ENCODE measurements at regions not wholly inside any gene's neighbourhood (a gene's known extent, or its start where the extent isn't known, plus 50 kb on each side); places are given as distances from the start of the nearest gene placed in this dataset.
"Not testable (repeated sequence)": the region's sequence is repeated elsewhere in the genome, so short reads cannot be mapped to it uniquely, and the experiment has no call there.

DNA sequence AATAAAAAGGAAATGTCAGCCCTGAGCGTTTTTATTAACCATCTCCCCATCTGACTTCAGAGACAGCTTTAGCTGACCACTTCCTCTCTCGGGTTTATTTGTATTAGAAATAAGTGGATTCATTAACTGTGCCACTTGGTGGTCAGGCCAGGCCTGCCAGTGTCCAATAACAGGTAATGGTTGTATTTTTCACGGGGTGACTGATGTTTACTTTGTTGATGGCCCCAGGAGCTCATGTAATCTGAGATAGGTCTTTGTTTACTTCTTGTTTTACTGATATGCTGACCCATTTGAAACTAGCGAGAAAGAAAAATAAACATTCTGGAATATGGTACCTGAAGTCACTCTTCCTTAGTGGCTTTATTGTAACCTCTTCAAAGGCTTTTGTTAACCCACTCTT lies 504.3 kb upstream of the SLC35B3 start:
- TF ChIP-seq, protein P1, sequence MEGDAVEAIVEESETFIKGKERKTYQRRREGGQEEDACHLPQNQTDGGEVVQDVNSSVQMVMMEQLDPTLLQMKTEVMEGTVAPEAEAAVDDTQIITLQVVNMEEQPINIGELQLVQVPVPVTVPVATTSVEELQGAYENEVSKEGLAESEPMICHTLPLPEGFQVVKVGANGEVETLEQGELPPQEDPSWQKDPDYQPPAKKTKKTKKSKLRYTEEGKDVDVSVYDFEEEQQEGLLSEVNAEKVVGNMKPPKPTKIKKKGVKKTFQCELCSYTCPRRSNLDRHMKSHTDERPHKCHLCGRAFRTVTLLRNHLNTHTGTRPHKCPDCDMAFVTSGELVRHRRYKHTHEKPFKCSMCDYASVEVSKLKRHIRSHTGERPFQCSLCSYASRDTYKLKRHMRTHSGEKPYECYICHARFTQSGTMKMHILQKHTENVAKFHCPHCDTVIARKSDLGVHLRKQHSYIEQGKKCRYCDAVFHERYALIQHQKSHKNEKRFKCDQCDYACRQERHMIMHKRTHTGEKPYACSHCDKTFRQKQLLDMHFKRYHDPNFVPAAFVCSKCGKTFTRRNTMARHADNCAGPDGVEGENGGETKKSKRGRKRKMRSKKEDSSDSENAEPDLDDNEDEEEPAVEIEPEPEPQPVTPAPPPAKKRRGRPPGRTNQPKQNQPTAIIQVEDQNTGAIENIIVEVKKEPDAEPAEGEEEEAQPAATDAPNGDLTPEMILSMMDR (IDR thresholded peaks at IDR 0.05; ENCODE audit: low read depth, low read length), result no peak
- Histone ChIP-seq H3K9me3 (ENCODE audit: control insufficient read depth, insufficient read depth, low read length) (no peaks in the 10 kb centered on the region), H3K27ac (ENCODE audit: low read depth, low read length) (no peak overlapping the region), H3K27me3 (ENCODE audit: control insufficient read depth, insufficient read depth, low read length) (no peaks in the 10 kb centered on the region), H3K4me3 (ENCODE audit: low read depth, low read length) (no peak overlapping the region)
- POLR2A ChIA-PET, result no interaction called here
- DNase-seq (ENCODE audit: low read depth, low spot score), result no peak
- CTCF ChIA-PET, result no interaction called here

DNA sequence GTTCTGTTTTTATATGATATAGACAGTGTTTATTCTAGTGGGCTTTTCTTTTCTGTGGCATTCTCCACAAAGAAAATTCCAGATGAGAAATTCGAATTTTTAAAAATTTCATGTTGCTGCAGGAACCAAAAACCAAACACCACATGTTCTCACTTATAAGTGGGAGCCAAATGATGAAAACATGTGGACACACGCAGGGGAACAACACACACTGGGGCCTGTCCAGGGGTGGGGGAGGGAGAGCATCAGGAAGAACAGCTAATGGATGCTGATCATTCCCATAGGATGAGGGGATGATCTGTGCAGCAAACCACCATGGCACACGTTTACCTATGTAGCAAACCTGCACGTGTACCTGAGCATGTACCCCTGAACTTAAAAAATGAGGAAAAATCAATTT lies 499.0 kb upstream of the SLC35B3 start:
- Histone ChIP-seq H3K27me3 (ENCODE audit: control insufficient read depth, insufficient read depth, low read length) (no peaks in the 10 kb centered on the region), H3K9me3 (ENCODE audit: control insufficient read depth, insufficient read depth, low read length) (no peaks in the 10 kb centered on the region; the same call in 1 of the 2 replicates), H3K27ac (ENCODE audit: low read depth, low read length) (no peak overlapping the region), H3K4me3 (ENCODE audit: low read depth, low read length) (no peak overlapping the region)
- TF ChIP-seq, protein P1 (IDR thresholded peaks at IDR 0.05; ENCODE audit: low read depth, low read length), result no peak
- no peak for DNase-seq (ENCODE audit: low read depth, low spot score)
- ChIA-PET CTCF (interaction anchor here (1.0 kb wide), 1 partner anchor 1501 kb away, joined by 3 read pairs; no protein-coding TSS in a partner anchor), POLR2A (no interaction called here)

DNA sequence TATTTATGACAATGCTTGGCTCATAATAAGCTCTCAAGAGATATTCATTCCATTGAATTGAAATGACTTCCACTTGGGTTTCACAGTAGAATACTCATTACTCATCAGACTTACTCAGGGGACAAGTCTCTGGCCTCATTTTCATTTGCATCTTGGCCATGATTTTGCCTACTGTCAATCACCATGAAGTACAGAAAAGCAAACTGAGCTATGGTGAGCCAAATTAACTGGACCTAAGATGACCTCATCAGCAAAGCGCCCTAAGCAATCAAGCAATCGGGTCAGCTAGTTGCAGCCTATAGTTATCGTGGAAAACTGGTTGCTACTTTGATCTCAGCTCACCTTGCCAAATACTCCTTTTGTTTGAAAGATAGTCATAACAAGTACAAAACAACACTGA lies 494.7 kb upstream of the SLC35B3 start:
- DNase-seq (ENCODE audit: low read depth, low spot score), result no peak
- Histone ChIP-seq H3K9me3 (ENCODE audit: control insufficient read depth, insufficient read depth, low read length) (peaks cover 4% of the 10 kb centered on the region; the same call in 1 of the 2 replicates), H3K4me3 (ENCODE audit: low read depth, low read length) (no peak overlapping the region), H3K27me3 (ENCODE audit: control insufficient read depth, insufficient read depth, low read length) (no peaks in the 10 kb centered on the region), H3K27ac (ENCODE audit: low read depth, low read length) (no peak overlapping the region)
- CTCF ChIA-PET, result interaction anchor here (0.6 kb wide), 1 partner anchor 1404 kb away, joined by 3 read pairs; no protein-coding TSS in a partner anchor
- TF ChIP-seq, protein P1 (IDR thresholded peaks at IDR 0.05; ENCODE audit: low read depth, low read length), result no peak
- POLR2A ChIA-PET, result no interaction called here

DNA sequence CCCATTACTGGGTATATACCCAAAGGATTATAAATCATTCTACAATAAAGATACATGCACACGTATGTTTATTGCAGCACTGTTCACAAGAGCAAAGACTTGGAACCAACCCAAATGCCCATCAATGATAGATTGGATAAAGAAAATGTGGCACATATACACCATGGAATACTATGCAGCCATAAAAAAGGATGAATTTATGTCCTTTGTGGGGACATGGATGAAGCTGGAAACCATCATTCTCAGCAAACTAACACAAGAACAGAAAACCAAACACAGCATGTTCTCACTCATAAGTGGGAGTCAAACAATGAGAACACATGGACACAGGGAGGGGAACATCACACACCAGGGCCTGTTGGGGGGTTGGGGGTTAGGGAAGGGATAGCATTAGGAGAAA lies 484.9 kb upstream of the SLC35B3 start:
- CTCF ChIA-PET; DNase-seq (ENCODE audit: low read depth, low spot score); POLR2A ChIA-PET; H3K27ac ChIP-seq (ENCODE audit: low read depth, low read length); H3K4me3 ChIP-seq (ENCODE audit: low read depth, low read length); H3K9me3 ChIP-seq (ENCODE audit: control insufficient read depth, insufficient read depth, low read length); H3K27me3 ChIP-seq (ENCODE audit: control insufficient read depth, insufficient read depth, low read length): not testable (repeated sequence)

DNA sequence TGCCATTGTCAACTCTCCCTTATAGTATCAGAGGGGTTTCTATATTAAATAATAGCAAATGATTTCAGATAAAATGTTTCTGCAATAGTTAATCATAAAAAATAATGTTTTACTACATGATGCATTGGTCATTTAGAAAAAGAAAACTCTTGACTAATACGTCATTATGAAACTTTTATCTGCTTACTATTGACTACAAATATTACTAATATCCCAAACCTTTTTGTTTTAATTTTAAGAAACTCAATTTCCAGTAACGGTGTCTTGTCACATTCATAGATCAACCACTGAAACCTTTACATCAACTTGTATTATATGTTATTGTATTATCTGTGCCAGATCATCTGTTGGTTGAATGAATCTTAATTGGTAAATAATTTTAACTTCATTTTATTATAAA lies 482.9 kb upstream of the SLC35B3 start:
- Histone ChIP-seq H3K9me3 (ENCODE audit: control insufficient read depth, insufficient read depth, low read length) (peaks cover 4% of the 10 kb centered on the region; the same call in 1 of the 2 replicates), H3K4me3 (ENCODE audit: low read depth, low read length) (no peak overlapping the region), H3K27ac (ENCODE audit: low read depth, low read length) (no peak overlapping the region), H3K27me3 (ENCODE audit: control insufficient read depth, insufficient read depth, low read length) (no peaks in the 10 kb centered on the region)
- ChIA-PET POLR2A (no interaction called here), CTCF (interaction anchor here (0.6 kb wide), 1 partner anchor 787 kb away, joined by 3 read pairs; no protein-coding TSS in a partner anchor)
- TF ChIP-seq, protein P1 (IDR thresholded peaks at IDR 0.05; ENCODE audit: low read depth, low read length), result no peak
- no peak for DNase-seq (ENCODE audit: low read depth, low spot score)

DNA sequence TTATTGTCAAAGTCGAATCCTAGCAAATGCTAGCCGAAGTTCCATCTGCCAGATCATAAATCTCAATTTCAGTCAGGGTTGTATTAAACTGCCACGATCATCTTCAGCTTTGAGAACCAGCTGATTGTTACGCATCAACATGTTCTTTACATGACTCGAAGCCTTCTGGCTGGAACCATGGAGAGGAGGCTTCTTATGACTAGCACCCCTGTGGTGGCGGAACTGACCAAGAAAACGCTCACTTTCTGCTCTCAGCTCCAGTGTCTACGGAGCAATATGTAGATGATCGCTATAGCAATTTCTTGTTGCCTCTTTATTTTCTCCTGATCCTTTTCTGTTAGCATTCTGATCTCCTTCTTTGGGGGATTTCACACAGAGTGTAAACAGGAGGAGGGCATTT lies 479.4 kb upstream of the SLC35B3 start:
- ChIA-PET CTCF (no interaction called here), POLR2A (no interaction called here)
- Histone ChIP-seq H3K27me3 (ENCODE audit: control insufficient read depth, insufficient read depth, low read length) (no peaks in the 10 kb centered on the region), H3K9me3 (ENCODE audit: control insufficient read depth, insufficient read depth, low read length) (peaks cover 4% of the 10 kb centered on the region; the same call in 1 of the 2 replicates), H3K4me3 (ENCODE audit: low read depth, low read length) (no peak overlapping the region), H3K27ac (ENCODE audit: low read depth, low read length) (no peak overlapping the region)
- DNase-seq (ENCODE audit: low read depth, low spot score), result no peak
- TF ChIP-seq, protein P1 (IDR thresholded peaks at IDR 0.05; ENCODE audit: low read depth, low read length), result no peak
